ENCODE measurements at regions not wholly inside any gene's neighbourhood (a gene's known extent, or its start where the extent isn't known, plus 50 kb on each side); places are given as distances from the start of the nearest gene placed in this dataset.
A peak's percentile ranks its signal among the peaks of the same experiment; 100 is the strongest.

- H3K4me1 ChIP-seq (ENCODE audit: control insufficient read depth, insufficient read depth, low read length), result peaks cover 12% of the 10 kb centered on the region
- TF ChIP-seq ZBTB20 (tag by site-specific recombination; IDR thresholded peaks at IDR 0.05), result peak; percentile 35; the same call in 1 of the 2 replicates
- no peak for TF ChIP-seq ZNF132 (tag by site-specific recombination; IDR thresholded peaks at IDR 0.05; ENCODE audit: borderline replicate concordance)
- no peak for TF ChIP-seq ZNF404 (tag by site-specific recombination; IDR thresholded peaks at IDR 0.05)
- TF ChIP-seq PRDM6 (tag by site-specific recombination; IDR thresholded peaks at IDR 0.05), result no peak
- TF ChIP-seq HOXD13 (CRISPR knock-in tag; IDR thresholded peaks at IDR 0.05; ENCODE audit: borderline replicate concordance), result 0 out of 2 replicates have a peak, but pooled peaks have one; percentile 25
- TF ChIP-seq ZFHX2 (tag by site-specific recombination; conservative IDR thresholded peaks at IDR 0.05), result peak; percentile 84
- TF ChIP-seq, protein P1, sequence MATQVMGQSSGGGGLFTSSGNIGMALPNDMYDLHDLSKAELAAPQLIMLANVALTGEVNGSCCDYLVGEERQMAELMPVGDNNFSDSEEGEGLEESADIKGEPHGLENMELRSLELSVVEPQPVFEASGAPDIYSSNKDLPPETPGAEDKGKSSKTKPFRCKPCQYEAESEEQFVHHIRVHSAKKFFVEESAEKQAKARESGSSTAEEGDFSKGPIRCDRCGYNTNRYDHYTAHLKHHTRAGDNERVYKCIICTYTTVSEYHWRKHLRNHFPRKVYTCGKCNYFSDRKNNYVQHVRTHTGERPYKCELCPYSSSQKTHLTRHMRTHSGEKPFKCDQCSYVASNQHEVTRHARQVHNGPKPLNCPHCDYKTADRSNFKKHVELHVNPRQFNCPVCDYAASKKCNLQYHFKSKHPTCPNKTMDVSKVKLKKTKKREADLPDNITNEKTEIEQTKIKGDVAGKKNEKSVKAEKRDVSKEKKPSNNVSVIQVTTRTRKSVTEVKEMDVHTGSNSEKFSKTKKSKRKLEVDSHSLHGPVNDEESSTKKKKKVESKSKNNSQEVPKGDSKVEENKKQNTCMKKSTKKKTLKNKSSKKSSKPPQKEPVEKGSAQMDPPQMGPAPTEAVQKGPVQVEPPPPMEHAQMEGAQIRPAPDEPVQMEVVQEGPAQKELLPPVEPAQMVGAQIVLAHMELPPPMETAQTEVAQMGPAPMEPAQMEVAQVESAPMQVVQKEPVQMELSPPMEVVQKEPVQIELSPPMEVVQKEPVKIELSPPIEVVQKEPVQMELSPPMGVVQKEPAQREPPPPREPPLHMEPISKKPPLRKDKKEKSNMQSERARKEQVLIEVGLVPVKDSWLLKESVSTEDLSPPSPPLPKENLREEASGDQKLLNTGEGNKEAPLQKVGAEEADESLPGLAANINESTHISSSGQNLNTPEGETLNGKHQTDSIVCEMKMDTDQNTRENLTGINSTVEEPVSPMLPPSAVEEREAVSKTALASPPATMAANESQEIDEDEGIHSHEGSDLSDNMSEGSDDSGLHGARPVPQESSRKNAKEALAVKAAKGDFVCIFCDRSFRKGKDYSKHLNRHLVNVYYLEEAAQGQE (tag by site-specific recombination; IDR thresholded peaks at IDR 0.05), result peak; percentile 54
- no peak for TF ChIP-seq ZNF366 (tag by site-specific recombination; conservative IDR thresholded peaks at IDR 0.05)
- TF ChIP-seq GFI1B (tag by site-specific recombination; IDR thresholded peaks at IDR 0.05), result no peak
- TF ChIP-seq TRIM28 (IDR thresholded peaks at IDR 0.05; ENCODE audit: borderline replicate concordance, low read length), result no peak
- no peak for TF ChIP-seq ZNF202 (tag by site-specific recombination; IDR thresholded peaks at IDR 0.05; ENCODE audit: borderline replicate concordance)
- TF ChIP-seq, protein P2, sequence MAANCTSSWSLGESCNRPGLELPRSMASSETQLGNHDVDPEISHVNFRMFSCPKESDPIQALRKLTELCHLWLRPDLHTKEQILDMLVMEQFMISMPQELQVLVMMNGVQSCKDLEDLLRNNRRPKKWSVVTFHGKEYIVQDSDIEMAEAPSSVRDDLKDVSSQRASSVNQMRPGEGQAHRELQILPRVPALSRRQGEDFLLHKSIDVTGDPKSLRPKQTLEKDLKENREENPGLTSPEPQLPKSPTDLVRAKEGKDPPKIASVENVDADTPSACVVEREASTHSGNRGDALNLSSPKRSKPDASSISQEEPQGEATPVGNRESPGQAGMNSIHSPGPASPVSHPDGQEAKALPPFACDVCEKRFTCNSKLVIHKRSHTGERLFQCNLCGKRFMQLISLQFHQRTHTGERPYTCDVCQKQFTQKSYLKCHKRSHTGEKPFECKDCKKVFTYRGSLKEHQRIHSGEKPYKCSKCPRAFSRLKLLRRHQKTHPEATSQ (tag by site-specific recombination; IDR thresholded peaks at IDR 0.05), result 0 out of 2 replicates have a peak, but pooled peaks have one; percentile 25
- peak; percentile 45; the same call in 1 of the 2 replicates for TF ChIP-seq YY2 (tag by site-specific recombination; IDR thresholded peaks at IDR 0.05)
- no peak overlapping the region; the same call in 1 of the 2 replicates for H3K27ac ChIP-seq (ENCODE audit: extremely low read depth, low read depth, low read length)
- no peaks in the 10 kb centered on the region for H3K36me3 ChIP-seq (ENCODE audit: control insufficient read depth in 2 of 2, insufficient read depth in 1 of 2, low read length in 2 of 2)
- CTCF ChIA-PET, result no interaction called here
- no peaks in the 10 kb centered on the region for H3K9me3 ChIP-seq (ENCODE audit: control insufficient read depth, insufficient read depth, low read depth, low read length)
- POLR2A ChIA-PET, result no interaction called here
- H3K4me3 ChIP-seq (ENCODE audit: low read depth, low read length), result no peak overlapping the region
Observed at GRCh38 chr5:74250304-74251102, 390.0 kb downstream of the ENC1 start.

GRCh38 chr5:74248576-74248975 is 392.0 kb downstream of the ENC1 start:
- Histone ChIP-seq H3K36me3 (ENCODE audit: control insufficient read depth in 2 of 2, insufficient read depth in 1 of 2, low read length in 2 of 2) (no peaks in the 10 kb centered on the region), H3K9me3 (ENCODE audit: control insufficient read depth, insufficient read depth, low read depth, low read length) (no peaks in the 10 kb centered on the region), H3K27ac (ENCODE audit: extremely low read depth, low read depth, low read length) (no peak overlapping the region), H3K4me1 (ENCODE audit: control insufficient read depth, insufficient read depth, low read length) (peaks cover 12% of the 10 kb centered on the region), H3K4me3 (ENCODE audit: low read depth, low read length) (no peak overlapping the region)
- CTCF ChIA-PET, result no interaction called here
- POLR2A ChIA-PET, result no interaction called here
- TF ChIP-seq ZNF10 (tag by site-specific recombination; IDR thresholded peaks at IDR 0.05), result no peak
- TF ChIP-seq ZNF266 (tag by site-specific recombination; IDR thresholded peaks at IDR 0.05; ENCODE audit: low read depth), result no peak
- TF ChIP-seq SCRT1 (tag by site-specific recombination; IDR thresholded peaks at IDR 0.05; ENCODE audit: borderline replicate concordance), result no peak
- TF ChIP-seq ZNF473 (tag by site-specific recombination; IDR thresholded peaks at IDR 0.05), result no peak
- TF ChIP-seq ZNF121 (tag by site-specific recombination; IDR thresholded peaks at IDR 0.05), result no peak
- TF ChIP-seq YY2 (tag by site-specific recombination; IDR thresholded peaks at IDR 0.05), result no peak
- TF ChIP-seq, protein P3, sequence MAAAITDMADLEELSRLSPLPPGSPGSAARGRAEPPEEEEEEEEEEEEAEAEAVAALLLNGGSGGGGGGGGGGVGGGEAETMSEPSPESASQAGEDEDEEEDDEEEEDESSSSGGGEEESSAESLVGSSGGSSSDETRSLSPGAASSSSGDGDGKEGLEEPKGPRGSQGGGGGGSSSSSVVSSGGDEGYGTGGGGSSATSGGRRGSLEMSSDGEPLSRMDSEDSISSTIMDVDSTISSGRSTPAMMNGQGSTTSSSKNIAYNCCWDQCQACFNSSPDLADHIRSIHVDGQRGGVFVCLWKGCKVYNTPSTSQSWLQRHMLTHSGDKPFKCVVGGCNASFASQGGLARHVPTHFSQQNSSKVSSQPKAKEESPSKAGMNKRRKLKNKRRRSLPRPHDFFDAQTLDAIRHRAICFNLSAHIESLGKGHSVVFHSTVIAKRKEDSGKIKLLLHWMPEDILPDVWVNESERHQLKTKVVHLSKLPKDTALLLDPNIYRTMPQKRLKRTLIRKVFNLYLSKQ (tag by site-specific recombination; IDR thresholded peaks at IDR 0.05; ENCODE audit: borderline replicate concordance), result no peak
- TF ChIP-seq, protein P4, sequence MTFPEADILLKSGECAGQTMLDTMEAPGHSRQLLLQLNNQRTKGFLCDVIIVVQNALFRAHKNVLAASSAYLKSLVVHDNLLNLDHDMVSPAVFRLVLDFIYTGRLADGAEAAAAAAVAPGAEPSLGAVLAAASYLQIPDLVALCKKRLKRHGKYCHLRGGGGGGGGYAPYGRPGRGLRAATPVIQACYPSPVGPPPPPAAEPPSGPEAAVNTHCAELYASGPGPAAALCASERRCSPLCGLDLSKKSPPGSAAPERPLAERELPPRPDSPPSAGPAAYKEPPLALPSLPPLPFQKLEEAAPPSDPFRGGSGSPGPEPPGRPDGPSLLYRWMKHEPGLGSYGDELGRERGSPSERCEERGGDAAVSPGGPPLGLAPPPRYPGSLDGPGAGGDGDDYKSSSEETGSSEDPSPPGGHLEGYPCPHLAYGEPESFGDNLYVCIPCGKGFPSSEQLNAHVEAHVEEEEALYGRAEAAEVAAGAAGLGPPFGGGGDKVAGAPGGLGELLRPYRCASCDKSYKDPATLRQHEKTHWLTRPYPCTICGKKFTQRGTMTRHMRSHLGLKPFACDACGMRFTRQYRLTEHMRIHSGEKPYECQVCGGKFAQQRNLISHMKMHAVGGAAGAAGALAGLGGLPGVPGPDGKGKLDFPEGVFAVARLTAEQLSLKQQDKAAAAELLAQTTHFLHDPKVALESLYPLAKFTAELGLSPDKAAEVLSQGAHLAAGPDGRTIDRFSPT (tag by site-specific recombination; IDR thresholded peaks at IDR 0.05), result no peak
- no peak for TF ChIP-seq ZBTB8A (tag by site-specific recombination; IDR thresholded peaks at IDR 0.05)
- TF ChIP-seq ZNF140 (tag by site-specific recombination; IDR thresholded peaks at IDR 0.05), result no peak
- TF ChIP-seq PRDM6 (tag by site-specific recombination; IDR thresholded peaks at IDR 0.05), result no peak

Measured in HEK293 (cell line).